NOMO-1 (cell line): ENCODE measurements at regions not wholly inside any gene's neighbourhood (a gene's known extent, or its start where the extent isn't known, plus 50 kb on each side); places are given as distances from the start of the nearest gene placed in this dataset.

Experiments used
- DNase-seq, 2 experiments: peaks; one replicate each; lab custom pipeline; 2025; ENCODE audit not compliant: unreplicated experiment in 2 of 2; lab: John Stamatoyannopoulos, UW

GRCh38 chr10:105698592-105698991, 1057.5 kb downstream of the SORCS3 start:
- no peak for DNase-seq

- no peak for DNase-seq
Observed at GRCh38 chr10:105697290-105697780, 1056.2 kb downstream of the SORCS3 start.

GRCh38 chr10:105691811-105692210, 1050.7 kb downstream of the SORCS3 start:
- peak in 1 of 2 experiments; percentile 3 for DNase-seq

- no peak for DNase-seq
Observed at GRCh38 chr10:105682911-105683310, 1041.8 kb downstream of the SORCS3 start.

- DNase-seq, result peak; percentile 67 to 84
Observed at GRCh38 chr10:105681051-105681450, 1040.0 kb downstream of the SORCS3 start.

- DNase-seq, result no peak
Observed at GRCh38 chr10:105679781-105680180, 1038.7 kb downstream of the SORCS3 start.

GRCh38 chr10:105675333-105675732, 1034.2 kb downstream of the SORCS3 start:
- no peak for DNase-seq

- peak; percentile 75 to 91 for DNase-seq
Observed at GRCh38 chr10:105674448-105674847, 1033.4 kb downstream of the SORCS3 start.

GRCh38 chr10:105658696-105659095, 1017.6 kb downstream of the SORCS3 start:
- DNase-seq, result no peak

- DNase-seq, result no peak
Observed at GRCh38 chr10:105656856-105657255, 1015.8 kb downstream of the SORCS3 start.

- DNase-seq, result peak in 1 of 2 experiments; percentile 31
Observed at GRCh38 chr10:105650306-105650705, 1009.2 kb downstream of the SORCS3 start.

- no peak for DNase-seq
Observed at GRCh38 chr10:105647354-105647753, 1006.3 kb downstream of the SORCS3 start.

- DNase-seq, result no peak
Observed at GRCh38 chr10:105644978-105645377, 1003.9 kb downstream of the SORCS3 start.

GRCh38 chr10:105644559-105644958, 1003.5 kb downstream of the SORCS3 start:
- no peak for DNase-seq

GRCh38 chr10:105644091-105644490, 1003.0 kb downstream of the SORCS3 start:
- no peak for DNase-seq

- DNase-seq, result no peak
Observed at GRCh38 chr10:105643660-105644059, 1002.6 kb downstream of the SORCS3 start.

- DNase-seq, result no peak
Observed at GRCh38 chr10:105634281-105634680, 993.2 kb downstream of the SORCS3 start.

GRCh38 chr10:105615715-105616365, 974.8 kb downstream of the SORCS3 start:
- no peak for DNase-seq

GRCh38 chr10:105611244-105611798, 970.2 kb downstream of the SORCS3 start:
- no peak for DNase-seq

- DNase-seq, result no peak
Observed at GRCh38 chr10:105609451-105609850, 968.4 kb downstream of the SORCS3 start.

- no peak for DNase-seq
Observed at GRCh38 chr10:105605918-105606317, 964.8 kb downstream of the SORCS3 start.

- DNase-seq, result no peak
Observed at GRCh38 chr10:105605104-105605503, 964.0 kb downstream of the SORCS3 start.
